Frontal cortex (tissue), 3 donors: ENCODE measurements at regions not wholly inside any gene's neighbourhood (a gene's known extent, or its start where the extent isn't known, plus 50 kb on each side); places are given as distances from the start of the nearest gene placed in this dataset.
"Not testable (repeated sequence)": the region's sequence is repeated elsewhere in the genome, so short reads cannot be mapped to it uniquely, and the experiment has no call there.

Experiments
- DNase-seq, 2 donors: peaks; one replicate each; pipeline ENCODE4 v3.0.0; 2012; ENCODE audit warnings: low spot score in 2 of 2
- FAIRE-seq: peaks from 2 replicates; lab custom pipeline; 2012; peaks lifted over from hg19 to GRCh38; lab: Jason Lieb, UNC
- donor health status: control.
- donor health status: control.
- donor health status: control.

GRCh38 chr13:54949735-54950134, 1921.1 kb downstream of the OLFM4 start:
- DNase-seq (no peak), FAIRE-seq (no peak)

- FAIRE-seq (no peak), DNase-seq (no peak)
These were observed 1921.9 kb downstream of the OLFM4 start for GRCh38 chr13:54950546-54950945.

GRCh38 chr13:54953786-54954185, 1925.2 kb downstream of the OLFM4 start:
- DNase-seq (no peak), FAIRE-seq (no peak)

GRCh38 chr13:54958781-54959180, 1930.2 kb downstream of the OLFM4 start:
- FAIRE-seq, result no peak
- no peak for DNase-seq

- DNase-seq (no peak), FAIRE-seq (no peak)
These were observed 1937.3 kb downstream of the OLFM4 start for GRCh38 chr13:54965881-54966280.

- FAIRE-seq (no peak), DNase-seq (no peak)
These were observed 1944.2 kb downstream of the OLFM4 start for GRCh38 chr13:54972838-54973237.

GRCh38 chr13:54975676-54976075, 1947.1 kb downstream of the OLFM4 start:
- FAIRE-seq (no peak), DNase-seq (no peak)

GRCh38 chr13:54980651-54981050, 1952.0 kb downstream of the OLFM4 start:
- DNase-seq (no peak), FAIRE-seq (no peak)

GRCh38 chr13:54989418-54989817, 1960.8 kb downstream of the OLFM4 start:
- FAIRE-seq, result no peak
- no peak for DNase-seq

- no peak for FAIRE-seq
- DNase-seq, result no peak
These were observed 1970.8 kb downstream of the OLFM4 start for GRCh38 chr13:54999399-54999907.

GRCh38 chr13:55000043-55000442, 1971.4 kb downstream of the OLFM4 start:
- FAIRE-seq (no peak), DNase-seq (no peak)

- no peak for FAIRE-seq
- DNase-seq, result no peak
These were observed 1972.2 kb downstream of the OLFM4 start for GRCh38 chr13:55000844-55001243.

GRCh38 chr13:55001881-55002280, 1973.3 kb downstream of the OLFM4 start:
- no peak for DNase-seq
- no peak for FAIRE-seq

GRCh38 chr13:55007681-55008080, 1979.1 kb downstream of the OLFM4 start:
- FAIRE-seq (no peak), DNase-seq (no peak)

- DNase-seq, result no peak
- FAIRE-seq, result no peak
These were observed 1984.4 kb downstream of the OLFM4 start for GRCh38 chr13:55013051-55013450.

GRCh38 chr13:55029280-55029679, 2000.7 kb downstream of the OLFM4 start:
- DNase-seq (no peak), FAIRE-seq (no peak)

GRCh38 chr13:55038230-55038629, 2009.6 kb downstream of the OLFM4 start:
- FAIRE-seq, result no peak
- DNase-seq, result no peak

- DNase-seq, FAIRE-seq: not testable (repeated sequence)
These were observed 2025.4 kb downstream of the OLFM4 start for GRCh38 chr13:55053891-55054550.

GRCh38 chr13:55055666-55056065, 2027.1 kb downstream of the OLFM4 start:
- not testable (repeated sequence) for DNase-seq, FAIRE-seq

- FAIRE-seq, result no peak
- no peak for DNase-seq
These were observed 2034.0 kb downstream of the OLFM4 start for GRCh38 chr13:55062662-55063061.

GRCh38 chr13:55067946-55068345, 2039.3 kb downstream of the OLFM4 start:
- FAIRE-seq, result no peak
- no peak for DNase-seq

- FAIRE-seq, result no peak
These were observed 2041.1 kb downstream of the OLFM4 start for GRCh38 chr13:55069746-55070145.

More at GRCh38 chr13:55069746-55070145, 2041.1 kb downstream of the OLFM4 start:
- DNase-seq, result no peak
